ENCODE measurements at regions not wholly inside any gene's neighbourhood (a gene's known extent, or its start where the extent isn't known, plus 50 kb on each side); places are given as distances from the start of the nearest gene placed in this dataset.
A peak's percentile ranks its signal among the peaks of the same experiment; 100 is the strongest.

DNA sequence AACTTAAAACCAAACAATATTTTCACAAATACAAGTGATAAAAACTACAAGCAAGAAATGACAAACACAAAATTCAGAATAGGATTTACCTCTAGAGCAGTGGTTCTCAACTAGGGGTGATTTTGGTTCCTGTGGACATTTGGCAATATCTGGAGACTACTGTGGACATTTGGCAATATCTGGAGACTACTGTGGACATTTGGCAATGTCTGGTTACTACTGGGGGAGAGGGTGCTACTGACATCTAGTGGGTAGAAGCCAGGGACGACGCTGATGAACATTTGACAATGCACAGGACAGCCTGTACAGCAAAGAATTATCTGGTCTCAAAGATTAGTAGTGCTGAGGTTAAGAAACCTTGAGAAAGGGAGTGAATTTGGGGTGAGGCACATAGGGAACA lies 169.8 kb downstream of the CLCN4 start:
- Histone ChIP-seq H3K9me3 (ENCODE audit: low read depth) (no peaks in the 10 kb centered on the region), H3K4me1 (ENCODE audit: low read depth) (no peaks in the 10 kb centered on the region), H3K27ac (no peak overlapping the region), H3K27me3 (no peaks in the 10 kb centered on the region), H3K4me3 (no peak overlapping the region), H3K36me3 (no peaks in the 10 kb centered on the region)
- TF ChIP-seq, protein P1, sequence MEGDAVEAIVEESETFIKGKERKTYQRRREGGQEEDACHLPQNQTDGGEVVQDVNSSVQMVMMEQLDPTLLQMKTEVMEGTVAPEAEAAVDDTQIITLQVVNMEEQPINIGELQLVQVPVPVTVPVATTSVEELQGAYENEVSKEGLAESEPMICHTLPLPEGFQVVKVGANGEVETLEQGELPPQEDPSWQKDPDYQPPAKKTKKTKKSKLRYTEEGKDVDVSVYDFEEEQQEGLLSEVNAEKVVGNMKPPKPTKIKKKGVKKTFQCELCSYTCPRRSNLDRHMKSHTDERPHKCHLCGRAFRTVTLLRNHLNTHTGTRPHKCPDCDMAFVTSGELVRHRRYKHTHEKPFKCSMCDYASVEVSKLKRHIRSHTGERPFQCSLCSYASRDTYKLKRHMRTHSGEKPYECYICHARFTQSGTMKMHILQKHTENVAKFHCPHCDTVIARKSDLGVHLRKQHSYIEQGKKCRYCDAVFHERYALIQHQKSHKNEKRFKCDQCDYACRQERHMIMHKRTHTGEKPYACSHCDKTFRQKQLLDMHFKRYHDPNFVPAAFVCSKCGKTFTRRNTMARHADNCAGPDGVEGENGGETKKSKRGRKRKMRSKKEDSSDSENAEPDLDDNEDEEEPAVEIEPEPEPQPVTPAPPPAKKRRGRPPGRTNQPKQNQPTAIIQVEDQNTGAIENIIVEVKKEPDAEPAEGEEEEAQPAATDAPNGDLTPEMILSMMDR (IDR thresholded peaks at IDR 0.05; ENCODE audit: low read depth, low read length) = peak; percentile 41
- DNase-seq (ENCODE audit: low read depth in 1 of 2, low spot score in 1 of 2) = peak in 1 of 2 donors; percentile 69

DNA sequence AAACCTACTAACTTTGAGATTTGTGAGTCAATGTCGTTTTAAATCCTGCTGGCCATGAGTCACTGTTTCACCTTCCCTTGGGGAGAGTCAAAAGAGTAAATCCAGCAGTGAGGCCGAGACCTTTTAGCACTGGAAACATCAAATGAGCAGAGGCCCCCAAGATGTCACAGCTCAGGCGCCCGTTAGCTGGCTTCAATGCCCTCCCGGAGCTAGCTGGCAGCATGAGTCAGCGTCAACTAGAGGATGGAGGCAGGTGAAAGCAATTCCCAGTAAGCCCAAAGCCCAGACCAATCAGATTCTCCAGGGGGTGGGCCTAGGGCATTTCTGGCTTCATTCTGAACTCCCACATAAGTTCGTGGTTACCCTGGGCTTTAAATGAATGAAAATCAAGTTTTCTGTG lies 170.9 kb downstream of the CLCN4 start:
- TF ChIP-seq, protein P1 (IDR thresholded peaks at IDR 0.05; ENCODE audit: low read depth, low read length) = no peak
- Histone ChIP-seq H3K9me3 (ENCODE audit: low read depth) (no peaks in the 10 kb centered on the region), H3K4me1 (ENCODE audit: low read depth) (no peaks in the 10 kb centered on the region), H3K27me3 (no peaks in the 10 kb centered on the region), H3K27ac (no peak overlapping the region), H3K36me3 (no peaks in the 10 kb centered on the region), H3K4me3 (no peak overlapping the region)
- DNase-seq (ENCODE audit: low read depth in 1 of 2, low spot score in 1 of 2) = no peak

DNA sequence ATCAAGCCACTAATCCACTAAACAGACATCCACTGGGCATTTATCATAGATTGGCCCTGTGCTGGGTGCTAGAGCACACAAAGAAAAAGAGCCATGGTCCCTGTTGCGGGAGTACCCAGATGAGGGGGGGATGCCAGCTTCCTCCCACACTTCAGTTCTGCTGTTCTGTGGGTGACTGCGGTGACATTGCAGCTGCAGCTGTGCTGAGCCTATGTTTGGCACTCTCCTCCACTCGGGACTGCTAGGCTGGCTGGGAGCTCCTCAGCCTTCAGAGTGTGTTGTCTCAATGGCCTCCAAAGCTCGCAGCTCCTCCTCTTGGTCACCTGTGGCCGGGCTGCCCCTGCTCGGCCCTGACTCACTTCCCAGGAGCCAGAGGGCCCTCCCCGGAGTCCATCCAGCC lies 173.2 kb downstream of the CLCN4 start:
- Histone ChIP-seq H3K36me3 (no peaks in the 10 kb centered on the region), H3K9me3 (ENCODE audit: low read depth) (no peaks in the 10 kb centered on the region), H3K27me3 (no peaks in the 10 kb centered on the region), H3K4me3 (no peak overlapping the region), H3K27ac (no peak overlapping the region), H3K4me1 (ENCODE audit: low read depth) (no peaks in the 10 kb centered on the region)
- TF ChIP-seq, protein P1 (IDR thresholded peaks at IDR 0.05; ENCODE audit: low read depth, low read length) = no peak
- DNase-seq (ENCODE audit: low read depth in 1 of 2, low spot score in 1 of 2) = no peak

DNA sequence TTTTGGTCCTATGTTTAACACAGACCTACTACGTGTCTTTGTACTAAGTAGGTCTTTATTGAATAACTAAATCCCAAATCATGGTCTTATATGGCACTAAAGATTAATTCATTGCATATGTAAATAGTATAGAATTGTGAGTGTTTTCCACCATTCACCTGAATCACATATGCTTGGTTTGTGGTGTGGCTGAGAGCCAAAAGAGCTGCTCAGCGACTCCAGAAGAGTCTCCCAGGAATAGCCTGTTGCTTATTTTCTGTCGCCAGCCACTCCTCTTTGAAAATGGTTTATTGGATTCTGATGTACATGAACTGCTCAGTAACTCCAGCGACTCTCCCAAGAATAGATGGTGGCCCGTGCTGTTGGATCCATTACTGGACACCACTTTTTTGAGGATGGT lies 184.5 kb downstream of the CLCN4 start:
- H3K9me3 ChIP-seq (ENCODE audit: low read depth) = no peaks in the 10 kb centered on the region
- no peak overlapping the region for H3K27ac ChIP-seq
- no peak overlapping the region for H3K4me3 ChIP-seq
- no peak for DNase-seq (ENCODE audit: low read depth in 1 of 2, low spot score in 1 of 2)
- no peaks in the 10 kb centered on the region for H3K27me3 ChIP-seq
- TF ChIP-seq, protein P1 (IDR thresholded peaks at IDR 0.05; ENCODE audit: low read depth, low read length) = no peak
- H3K4me1 ChIP-seq (ENCODE audit: low read depth) = no peaks in the 10 kb centered on the region
- no peaks in the 10 kb centered on the region for H3K36me3 ChIP-seq

GRCh38 chrX:10350221-10350620 lies 193.4 kb downstream of the CLCN4 start:
- Histone ChIP-seq H3K27ac (no peak overlapping the region), H3K36me3 (no peaks in the 10 kb centered on the region), H3K27me3 (no peaks in the 10 kb centered on the region), H3K9me3 (ENCODE audit: low read depth) (no peaks in the 10 kb centered on the region), H3K4me3 (no peak overlapping the region), H3K4me1 (ENCODE audit: low read depth) (no peaks in the 10 kb centered on the region)
- TF ChIP-seq, protein P1 (IDR thresholded peaks at IDR 0.05; ENCODE audit: low read depth, low read length) = no peak
- DNase-seq (ENCODE audit: low read depth in 1 of 2, low spot score in 1 of 2) = no peak

DNA sequence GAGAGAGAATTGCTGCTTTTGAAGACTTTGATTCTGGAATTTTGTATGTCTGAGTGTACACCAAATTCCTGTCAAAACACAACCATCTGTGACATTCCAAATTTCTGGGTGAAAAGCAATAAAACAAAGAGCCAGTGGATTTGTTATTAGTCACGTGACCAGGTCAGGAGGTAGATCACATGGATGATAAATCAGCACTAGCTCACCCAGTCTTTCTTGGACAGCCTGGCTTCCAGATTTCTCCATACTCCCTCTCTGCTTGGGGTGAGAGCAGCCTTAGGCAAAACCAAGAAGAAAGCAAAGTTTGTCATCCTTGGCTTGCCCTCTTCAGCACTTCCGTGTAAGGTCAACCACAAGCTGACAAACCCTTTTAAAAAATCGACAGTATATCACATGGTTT lies 194.2 kb downstream of the CLCN4 start:
- Histone ChIP-seq H3K27me3 (no peaks in the 10 kb centered on the region), H3K9me3 (ENCODE audit: low read depth) (no peaks in the 10 kb centered on the region), H3K4me1 (ENCODE audit: low read depth) (no peaks in the 10 kb centered on the region), H3K27ac (no peak overlapping the region), H3K4me3 (no peak overlapping the region), H3K36me3 (no peaks in the 10 kb centered on the region)
- TF ChIP-seq, protein P1 (IDR thresholded peaks at IDR 0.05; ENCODE audit: low read depth, low read length) = no peak
- no peak for DNase-seq (ENCODE audit: low read depth in 1 of 2, low spot score in 1 of 2)
